CD4-positive, alpha-beta memory T cell (primary cell): ENCODE measurements at regions not wholly inside any gene's neighbourhood (a gene's known extent, or its start where the extent isn't known, plus 50 kb on each side); places are given as distances from the start of the nearest gene placed in this dataset.

Source experiments
- CTCF ChIA-PET: fragments of 350-600 bp; sonication (Branson Sonifier 250); formaldehyde crosslinking; loops from one replicate; lab custom pipeline; 2021; ENCODE audit warnings: inconsistent platforms; ENCODE audit not compliant: partially characterized antibody; lab: Charles Lee
- POLR2A ChIA-PET: fragments of 350-600 bp; sonication (Branson Sonifier 250); formaldehyde crosslinking; loops from one replicate; lab custom pipeline; 2021; ENCODE audit not compliant: partially characterized antibody; lab: Charles Lee
- DNase-seq, 5 donors: peaks; one replicate each; pipeline versions ENCODE4 v3.0.0 to v3.0.0-alpha.2; 2020 to 2022; ENCODE audit warnings: mixed read lengths in 1 of 5
- H3K27ac ChIP-seq: one replicate; pipeline ENCODE4 v1.7.0; 2013; ENCODE audit warnings: low read depth, low read length
- H3K27me3 ChIP-seq: 2 replicates; pipeline ENCODE4 v1.7.0; 2013; ENCODE audit warnings: mild to moderate bottlenecking, low read length, moderate library complexity; ENCODE audit not compliant: insufficient read depth
- H3K36me3 ChIP-seq: 2 replicates; pipeline ENCODE4 v1.7.0; 2013; ENCODE audit warnings: mild to moderate bottlenecking, low read length, moderate library complexity; ENCODE audit not compliant: insufficient read depth
- H3K4me1 ChIP-seq: 2 replicates; pipeline ENCODE4 v1.7.0; 2013; ENCODE audit warnings: mild to moderate bottlenecking, low read length, moderate library complexity; ENCODE audit not compliant: insufficient read depth
- H3K4me3 ChIP-seq, 2 donors: one replicate each; pipeline ENCODE4 v1.7.0; 2013; ENCODE audit warnings: low read length in 2 of 2, mild to moderate bottlenecking in 1 of 2
- H3K9me3 ChIP-seq, 2 donors: one replicate each; pipeline ENCODE4 v1.7.0; 2013; ENCODE audit warnings: low read length in 2 of 2, control low read depth in 1 of 2; ENCODE audit not compliant: control insufficient read depth in 1 of 2
- H3K27ac Mint-ChIP-seq, 7 donors: one replicate each; pipeline ENCODE4 v1.8.0; 2020 to 2021; ENCODE audit warnings: mixed read lengths in 7 of 7, mild to moderate bottlenecking in 6 of 7, inconsistent platforms in 3 of 7, moderate library complexity in 3 of 7
- H3K27me3 Mint-ChIP-seq, 2 donors: one replicate each; pipeline ENCODE4 v1.8.0; 2020 to 2021; ENCODE audit warnings: mixed read lengths in 2 of 2
- H3K36me3 Mint-ChIP-seq, 2 donors: one replicate each; pipeline ENCODE4 v1.8.0; 2020 to 2021; ENCODE audit warnings: mixed read lengths in 2 of 2, inconsistent platforms in 1 of 2, mild to moderate bottlenecking in 1 of 2
- H3K4me1 Mint-ChIP-seq, 4 donors: one replicate each; pipeline ENCODE4 v1.8.0; 2020 to 2021; ENCODE audit warnings: mixed read lengths in 4 of 4, mild to moderate bottlenecking in 1 of 4
- H3K4me3 Mint-ChIP-seq, 8 donors: one replicate each; pipeline ENCODE4 v1.8.0; 2020 to 2021; ENCODE audit warnings: mixed read lengths in 8 of 8, mild to moderate bottlenecking in 7 of 8, moderate library complexity in 6 of 8, inconsistent platforms in 3 of 8
- H3K9me3 Mint-ChIP-seq, 8 donors: one replicate each; pipeline ENCODE4 v1.8.0; 2020 to 2021; ENCODE audit warnings: mixed read lengths in 8 of 8, mild to moderate bottlenecking in 5 of 8, inconsistent platforms in 3 of 8, moderate library complexity in 1 of 8
- intact Hi-C: fragments of 100-400 bp; cut with micrococcal nuclease; formaldehyde crosslinking; loops from one replicate; pipeline ENCODE4 v1.15.1; 2023

- no peak for DNase-seq
- Mint-ChIP-seq H3K27ac (no peak overlapping the region), H3K4me1 (no peaks in the 10 kb centered on the region), H3K36me3 (no peaks in the 10 kb centered on the region), H3K4me3 (no peak overlapping the region), H3K9me3 (peaks cover 0 to 5% (median 4%) of the 10 kb centered on the region in 8 donors), H3K27me3 (no peaks in the 10 kb centered on the region)
- ChIA-PET POLR2A (no interaction called here), CTCF (no interaction called here)
- Histone ChIP-seq H3K36me3 (no peaks in the 10 kb centered on the region), H3K4me1 (no peaks in the 10 kb centered on the region), H3K27ac (no peak overlapping the region), H3K9me3 (no peaks in the 10 kb centered on the region), H3K27me3 (no peaks in the 10 kb centered on the region), H3K4me3 (no peak overlapping the region)
- intact Hi-C loops: no loop called here
These were observed 512.3 kb downstream of the TFAP2B start for GRCh38 chr6:51330971-51331370.

- intact Hi-C loops: no loop called here
- CTCF ChIA-PET: no interaction called here
- no peak for DNase-seq
- no peak overlapping the region for H3K4me3 Mint-ChIP-seq
- no peak overlapping the region for H3K4me3 ChIP-seq
- H3K4me1 Mint-ChIP-seq: no peaks in the 10 kb centered on the region
- H3K27me3 ChIP-seq: no peaks in the 10 kb centered on the region
- POLR2A ChIA-PET: no interaction called here
- H3K36me3 Mint-ChIP-seq: no peaks in the 10 kb centered on the region
- no peak overlapping the region for H3K27ac Mint-ChIP-seq
- no peaks in the 10 kb centered on the region for H3K9me3 ChIP-seq
- no peaks in the 10 kb centered on the region for H3K36me3 ChIP-seq
- no peaks in the 10 kb centered on the region for H3K27me3 Mint-ChIP-seq
- peaks cover 0 to 8% (median 4%) of the 10 kb centered on the region in 8 donors for H3K9me3 Mint-ChIP-seq
- no peak overlapping the region for H3K27ac ChIP-seq
- no peaks in the 10 kb centered on the region for H3K4me1 ChIP-seq
These were observed 516.9 kb downstream of the TFAP2B start for GRCh38 chr6:51335543-51335942.

GRCh38 chr6:51336185-51336584 lies 517.5 kb downstream of the TFAP2B start:
- intact Hi-C loops: no loop called here
- no peaks in the 10 kb centered on the region for H3K9me3 ChIP-seq
- no peak overlapping the region for H3K27ac ChIP-seq
- Mint-ChIP-seq H3K4me1 (no peaks in the 10 kb centered on the region), H3K9me3 (peaks cover 0 to 8% (median 4%) of the 10 kb centered on the region in 8 donors), H3K27ac (no peak overlapping the region), H3K27me3 (no peaks in the 10 kb centered on the region), H3K36me3 (no peaks in the 10 kb centered on the region), H3K4me3 (no peak overlapping the region)
- no peaks in the 10 kb centered on the region for H3K4me1 ChIP-seq
- POLR2A ChIA-PET: no interaction called here
- DNase-seq: no peak
- no peaks in the 10 kb centered on the region for H3K36me3 ChIP-seq
- H3K4me3 ChIP-seq: no peak overlapping the region
- CTCF ChIA-PET: no interaction called here
- no peaks in the 10 kb centered on the region for H3K27me3 ChIP-seq

- Histone ChIP-seq H3K4me3 (no peak overlapping the region), H3K27ac (no peak overlapping the region), H3K9me3 (no peaks in the 10 kb centered on the region), H3K27me3 (no peaks in the 10 kb centered on the region), H3K4me1 (no peaks in the 10 kb centered on the region), H3K36me3 (no peaks in the 10 kb centered on the region)
- POLR2A ChIA-PET: no interaction called here
- DNase-seq: no peak
- H3K4me1 Mint-ChIP-seq: no peaks in the 10 kb centered on the region
- no peak overlapping the region for H3K4me3 Mint-ChIP-seq
- H3K27me3 Mint-ChIP-seq: no peaks in the 10 kb centered on the region
- intact Hi-C loops: no loop called here
- CTCF ChIA-PET: no interaction called here
- no peak overlapping the region for H3K27ac Mint-ChIP-seq
- no peaks in the 10 kb centered on the region for H3K36me3 Mint-ChIP-seq
- H3K9me3 Mint-ChIP-seq: peaks cover 0 to 5% (median 3%) of the 10 kb centered on the region in 8 donors
These were observed 518.6 kb downstream of the TFAP2B start for GRCh38 chr6:51337277-51337676.

GRCh38 chr6:51339108-51339507 lies 520.4 kb downstream of the TFAP2B start:
- no peaks in the 10 kb centered on the region for H3K9me3 ChIP-seq
- no peaks in the 10 kb centered on the region for H3K27me3 ChIP-seq
- H3K4me3 ChIP-seq: no peak overlapping the region
- H3K4me3 Mint-ChIP-seq: no peak overlapping the region
- H3K27ac ChIP-seq: no peak overlapping the region
- H3K27me3 Mint-ChIP-seq: no peaks in the 10 kb centered on the region
- H3K27ac Mint-ChIP-seq: no peak overlapping the region
- no peaks in the 10 kb centered on the region for H3K4me1 Mint-ChIP-seq
- H3K9me3 Mint-ChIP-seq: peaks cover 0 to 6% (median 0%) of the 10 kb centered on the region in 8 donors
- no peaks in the 10 kb centered on the region for H3K36me3 ChIP-seq
- no peaks in the 10 kb centered on the region for H3K36me3 Mint-ChIP-seq
- DNase-seq: no peak
- CTCF ChIA-PET: no interaction called here
- no peaks in the 10 kb centered on the region for H3K4me1 ChIP-seq
- intact Hi-C loops: no loop called here
- POLR2A ChIA-PET: no interaction called here

GRCh38 chr6:51339728-51340127 lies 521.1 kb downstream of the TFAP2B start:
- ChIA-PET CTCF (no interaction called here), POLR2A (no interaction called here)
- Histone ChIP-seq H3K4me3 (no peak overlapping the region), H3K27me3 (no peaks in the 10 kb centered on the region), H3K4me1 (no peaks in the 10 kb centered on the region), H3K36me3 (no peaks in the 10 kb centered on the region), H3K27ac (no peak overlapping the region), H3K9me3 (no peaks in the 10 kb centered on the region)
- H3K36me3 Mint-ChIP-seq: no peaks in the 10 kb centered on the region
- H3K4me3 Mint-ChIP-seq: no peak overlapping the region
- intact Hi-C loops: no loop called here
- H3K27me3 Mint-ChIP-seq: no peaks in the 10 kb centered on the region
- no peaks in the 10 kb centered on the region for H3K4me1 Mint-ChIP-seq
- H3K9me3 Mint-ChIP-seq: peaks cover 0 to 6% (median 0%) of the 10 kb centered on the region in 8 donors
- DNase-seq: no peak
- H3K27ac Mint-ChIP-seq: no peak overlapping the region

GRCh38 chr6:51342393-51342792 lies 523.7 kb downstream of the TFAP2B start:
- no peaks in the 10 kb centered on the region for H3K36me3 Mint-ChIP-seq
- H3K4me1 ChIP-seq: no peaks in the 10 kb centered on the region
- no peak overlapping the region for H3K4me3 ChIP-seq
- peaks cover 0 to 8% (median 2%) of the 10 kb centered on the region in 8 donors for H3K9me3 Mint-ChIP-seq
- ChIA-PET POLR2A (interaction anchor here (0.6 kb wide), 1 partner anchor 33 kb away, joined by 3 read pairs; no protein-coding TSS in a partner anchor), CTCF (no interaction called here)
- no peaks in the 10 kb centered on the region for H3K27me3 Mint-ChIP-seq
- no peak overlapping the region for H3K27ac Mint-ChIP-seq
- intact Hi-C loops: no loop called here
- H3K4me3 Mint-ChIP-seq: no peak overlapping the region
- no peaks in the 10 kb centered on the region for H3K36me3 ChIP-seq
- H3K27me3 ChIP-seq: no peaks in the 10 kb centered on the region
- no peaks in the 10 kb centered on the region for H3K9me3 ChIP-seq
- no peak for DNase-seq
- H3K4me1 Mint-ChIP-seq: no peaks in the 10 kb centered on the region
- H3K27ac ChIP-seq: no peak overlapping the region

GRCh38 chr6:51349857-51350256 lies 531.2 kb downstream of the TFAP2B start:
- intact Hi-C loops: no loop called here
- H3K9me3 ChIP-seq: peaks cover 0 to 5% of the 10 kb centered on the region in 2 donors
- POLR2A ChIA-PET: no interaction called here
- no peaks in the 10 kb centered on the region for H3K27me3 ChIP-seq
- H3K4me3 Mint-ChIP-seq: no peak overlapping the region
- no peaks in the 10 kb centered on the region for H3K27me3 Mint-ChIP-seq
- H3K9me3 Mint-ChIP-seq: peaks cover 0 to 15% (median 5%) of the 10 kb centered on the region in 8 donors
- H3K4me1 Mint-ChIP-seq: no peaks in the 10 kb centered on the region
- H3K27ac ChIP-seq: no peak overlapping the region
- CTCF ChIA-PET: no interaction called here
- H3K36me3 Mint-ChIP-seq: no peaks in the 10 kb centered on the region
- H3K36me3 ChIP-seq: no peaks in the 10 kb centered on the region
- no peak overlapping the region for H3K27ac Mint-ChIP-seq
- H3K4me3 ChIP-seq: no peak overlapping the region
- H3K4me1 ChIP-seq: no peaks in the 10 kb centered on the region
- no peak for DNase-seq
